HEK293 (cell line): ENCODE measurements at regions not wholly inside any gene's neighbourhood (a gene's known extent, or its start where the extent isn't known, plus 50 kb on each side); places are given as distances from the start of the nearest gene placed in this dataset.

Source experiments
- CTCF ChIA-PET: fragments of 350-600 bp; formaldehyde crosslinking; extraction: SDS; loops from one replicate; lab custom pipeline; 2021; ENCODE audit warnings: antibody characterized with exemption; lab: Yijun Ruan, JAX
- POLR2A ChIA-PET: fragments of 300-600 bp; formaldehyde crosslinking; extraction: SDS; loops from one replicate; lab custom pipeline; 2020; ENCODE audit warnings: antibody characterized with exemption, inconsistent platforms; lab: Yijun Ruan, JAX
- H3K27ac ChIP-seq: fragments of 200-500 bp; sonication (Bioruptor generic); 2 replicates; pipeline ENCODE4 v1.5.1; 2014; ENCODE audit warnings: low read depth, low read length, control low read depth, inconsistent platforms; ENCODE audit errors: extremely low read depth
- H3K36me3 ChIP-seq, 2 experiments: fragments of 200-500 bp in 1 of 2; sonication (Bioruptor generic) in 1 of 2; 1 replicate in 1 of 2; 2 replicates in 1 of 2; pipeline ENCODE4 v1.5.1; 2014 to 2017; ENCODE audit warnings: inconsistent platforms in 2 of 2, low read length in 2 of 2; ENCODE audit not compliant: control insufficient read depth in 2 of 2, insufficient read depth in 1 of 2
- H3K4me1 ChIP-seq: fragments of 200-500 bp; sonication (Bioruptor generic); 2 replicates; pipeline ENCODE4 v1.5.1; 2014; ENCODE audit warnings: mild to moderate bottlenecking, low read length, inconsistent platforms; ENCODE audit not compliant: control insufficient read depth, insufficient read depth
- H3K4me3 ChIP-seq: 2 replicates; pipeline ENCODE4 v1.5.1; 2011; ENCODE audit warnings: low read depth, mild to moderate bottlenecking, control low read depth, low read length, moderate library complexity
- H3K9me3 ChIP-seq: fragments of 200-500 bp; sonication (Bioruptor generic); 2 replicates; pipeline ENCODE4 v1.5.1; 2014; ENCODE audit warnings: low read depth, low read length, inconsistent platforms; ENCODE audit not compliant: control insufficient read depth, insufficient read depth
- MZF1 ChIP-seq: fragments of 450-650 bp; formaldehyde crosslinking; IDR thresholded peaks from 2 replicates; pipeline ENCODE4 v1.5.1; 2017; ENCODE audit warnings: missing biosample characterization, missing genetic modification characterization, borderline replicate concordance
- ZNF660 ChIP-seq: fragments of 450-650 bp; IDR thresholded peaks from 2 replicates; pipeline ENCODE4 v1.5.1; 2018; ENCODE audit warnings: missing biosample characterization, mild to moderate bottlenecking, missing genetic modification characterization
- ZNF791 ChIP-seq: fragments of 450-650 bp; formaldehyde crosslinking; IDR thresholded peaks from 2 replicates; pipeline ENCODE4 v1.5.1; 2016; ENCODE audit warnings: missing biosample characterization, missing genetic modification characterization
- TF ChIP-seq, protein P1 (sequence below): fragments of 450-650 bp; formaldehyde crosslinking; IDR thresholded peaks from 2 replicates; pipeline ENCODE4 v1.5.1; 2016; ENCODE audit warnings: missing biosample characterization, missing genetic modification characterization
- TF ChIP-seq, protein P2 (sequence below): fragments of 450-650 bp; formaldehyde crosslinking; IDR thresholded peaks from 2 replicates; pipeline ENCODE4 v1.5.1; 2017; ENCODE audit warnings: missing biosample characterization, mild to moderate bottlenecking, missing genetic modification characterization, moderate library complexity
- TF ChIP-seq, protein P3 (sequence below): fragments of 450-650 bp; formaldehyde crosslinking; IDR thresholded peaks from 2 replicates; pipeline ENCODE4 v1.5.1; 2016; ENCODE audit warnings: missing biosample characterization, missing genetic modification characterization
- TF ChIP-seq, protein P4 (sequence below): fragments of 450-650 bp; formaldehyde crosslinking; optimal IDR thresholded peaks from 2 replicates; pipeline ENCODE3; 2016; ENCODE audit warnings: missing biosample characterization, mild to moderate bottlenecking, missing genetic modification characterization
- TF ChIP-seq, protein P5 (sequence below): fragments of 450-650 bp; formaldehyde crosslinking; IDR thresholded peaks from 2 replicates; pipeline ENCODE4 v1.5.1; 2016; ENCODE audit warnings: missing biosample characterization, missing genetic modification characterization
- TF ChIP-seq, protein P6 (sequence below): fragments of 450-650 bp; formaldehyde crosslinking; IDR thresholded peaks from 2 replicates; pipeline ENCODE4 v1.5.1; 2017; ENCODE audit warnings: missing biosample characterization, missing genetic modification characterization

DNA sequence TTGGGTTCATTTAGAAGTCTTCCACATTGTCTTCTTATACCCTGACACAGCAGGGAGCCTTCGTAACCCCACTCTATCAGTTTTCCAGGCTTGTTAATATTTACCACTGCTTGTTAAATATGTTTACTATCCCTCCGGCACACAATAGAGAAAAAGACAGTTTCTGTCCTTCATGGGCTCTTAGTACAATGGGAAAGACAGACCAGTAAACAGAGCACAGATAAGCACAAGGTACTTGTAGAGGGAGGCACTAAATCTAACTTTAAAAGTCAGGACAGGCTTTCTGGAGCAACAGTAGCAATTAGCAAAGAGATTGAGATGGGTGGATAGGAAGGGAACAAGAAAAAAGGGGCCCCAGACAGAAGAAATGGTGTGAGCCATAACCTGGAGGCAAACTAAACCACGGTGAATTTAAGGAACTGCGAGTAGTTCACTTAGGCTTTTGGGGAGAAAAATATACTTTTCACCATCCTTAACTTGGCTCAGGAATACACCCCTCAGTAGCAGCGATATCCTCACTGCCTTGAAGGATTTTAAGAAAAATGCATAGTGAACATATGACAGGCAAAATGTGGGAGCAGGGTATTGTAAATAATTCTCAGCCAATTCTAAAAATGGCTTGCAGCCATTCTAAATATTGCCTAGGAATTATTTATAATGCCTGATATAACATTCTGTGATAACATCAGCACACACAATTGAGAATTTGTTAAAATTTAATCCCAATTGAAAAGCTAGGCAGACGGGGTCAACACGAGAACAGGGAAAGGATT lies 383.7 kb downstream of the CDH2 start:
- H3K27ac ChIP-seq: no peak overlapping the region
- H3K9me3 ChIP-seq: no peaks in the 10 kb centered on the region
- TF ChIP-seq, protein P1, sequence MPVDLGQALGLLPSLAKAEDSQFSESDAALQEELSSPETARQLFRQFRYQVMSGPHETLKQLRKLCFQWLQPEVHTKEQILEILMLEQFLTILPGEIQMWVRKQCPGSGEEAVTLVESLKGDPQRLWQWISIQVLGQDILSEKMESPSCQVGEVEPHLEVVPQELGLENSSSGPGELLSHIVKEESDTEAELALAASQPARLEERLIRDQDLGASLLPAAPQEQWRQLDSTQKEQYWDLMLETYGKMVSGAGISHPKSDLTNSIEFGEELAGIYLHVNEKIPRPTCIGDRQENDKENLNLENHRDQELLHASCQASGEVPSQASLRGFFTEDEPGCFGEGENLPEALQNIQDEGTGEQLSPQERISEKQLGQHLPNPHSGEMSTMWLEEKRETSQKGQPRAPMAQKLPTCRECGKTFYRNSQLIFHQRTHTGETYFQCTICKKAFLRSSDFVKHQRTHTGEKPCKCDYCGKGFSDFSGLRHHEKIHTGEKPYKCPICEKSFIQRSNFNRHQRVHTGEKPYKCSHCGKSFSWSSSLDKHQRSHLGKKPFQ (tag by site-specific recombination): no peak
- TF ChIP-seq MZF1 (tag by site-specific recombination) (no peak), ZNF791 (no peak), ZNF660 (no peak)
- TF ChIP-seq, protein P2, sequence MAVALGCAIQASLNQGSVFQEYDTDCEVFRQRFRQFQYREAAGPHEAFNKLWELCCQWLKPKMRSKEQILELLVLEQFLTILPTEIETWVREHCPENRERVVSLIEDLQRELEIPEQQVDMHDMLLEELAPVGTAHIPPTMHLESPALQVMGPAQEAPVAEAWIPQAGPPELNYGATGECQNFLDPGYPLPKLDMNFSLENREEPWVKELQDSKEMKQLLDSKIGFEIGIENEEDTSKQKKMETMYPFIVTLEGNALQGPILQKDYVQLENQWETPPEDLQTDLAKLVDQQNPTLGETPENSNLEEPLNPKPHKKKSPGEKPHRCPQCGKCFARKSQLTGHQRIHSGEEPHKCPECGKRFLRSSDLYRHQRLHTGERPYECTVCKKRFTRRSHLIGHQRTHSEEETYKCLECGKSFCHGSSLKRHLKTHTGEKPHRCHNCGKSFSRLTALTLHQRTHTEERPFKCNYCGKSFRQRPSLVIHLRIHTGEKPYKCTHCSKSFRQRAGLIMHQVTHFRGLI: no peak
- TF ChIP-seq, protein P3, sequence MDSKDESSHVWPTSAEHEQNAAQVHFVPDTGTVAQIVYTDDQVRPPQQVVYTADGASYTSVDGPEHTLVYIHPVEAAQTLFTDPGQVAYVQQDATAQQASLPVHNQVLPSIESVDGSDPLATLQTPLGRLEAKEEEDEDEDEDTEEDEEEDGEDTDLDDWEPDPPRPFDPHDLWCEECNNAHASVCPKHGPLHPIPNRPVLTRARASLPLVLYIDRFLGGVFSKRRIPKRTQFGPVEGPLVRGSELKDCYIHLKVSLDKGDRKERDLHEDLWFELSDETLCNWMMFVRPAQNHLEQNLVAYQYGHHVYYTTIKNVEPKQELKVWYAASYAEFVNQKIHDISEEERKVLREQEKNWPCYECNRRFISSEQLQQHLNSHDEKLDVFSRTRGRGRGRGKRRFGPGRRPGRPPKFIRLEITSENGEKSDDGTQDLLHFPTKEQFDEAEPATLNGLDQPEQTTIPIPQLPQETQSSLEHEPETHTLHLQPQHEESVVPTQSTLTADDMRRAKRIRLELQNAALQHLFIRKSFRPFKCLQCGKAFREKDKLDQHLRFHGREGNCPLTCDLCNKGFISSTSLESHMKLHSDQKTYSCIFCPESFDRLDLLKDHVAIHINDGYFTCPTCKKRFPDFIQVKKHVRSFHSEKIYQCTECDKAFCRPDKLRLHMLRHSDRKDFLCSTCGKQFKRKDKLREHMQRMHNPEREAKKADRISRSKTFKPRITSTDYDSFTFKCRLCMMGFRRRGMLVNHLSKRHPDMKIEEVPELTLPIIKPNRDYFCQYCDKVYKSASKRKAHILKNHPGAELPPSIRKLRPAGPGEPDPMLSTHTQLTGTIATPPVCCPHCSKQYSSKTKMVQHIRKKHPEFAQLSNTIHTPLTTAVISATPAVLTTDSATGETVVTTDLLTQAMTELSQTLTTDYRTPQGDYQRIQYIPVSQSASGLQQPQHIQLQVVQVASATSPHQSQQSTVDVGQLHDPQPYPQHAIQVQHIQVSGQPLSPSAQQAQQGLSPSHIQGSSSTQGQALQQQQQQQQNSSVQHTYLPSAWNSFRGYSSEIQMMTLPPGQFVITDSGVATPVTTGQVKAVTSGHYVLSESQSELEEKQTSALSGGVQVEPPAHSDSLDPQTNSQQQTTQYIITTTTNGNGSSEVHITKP (tag by site-specific recombination): peak; percentile 76
- TF ChIP-seq, protein P4, sequence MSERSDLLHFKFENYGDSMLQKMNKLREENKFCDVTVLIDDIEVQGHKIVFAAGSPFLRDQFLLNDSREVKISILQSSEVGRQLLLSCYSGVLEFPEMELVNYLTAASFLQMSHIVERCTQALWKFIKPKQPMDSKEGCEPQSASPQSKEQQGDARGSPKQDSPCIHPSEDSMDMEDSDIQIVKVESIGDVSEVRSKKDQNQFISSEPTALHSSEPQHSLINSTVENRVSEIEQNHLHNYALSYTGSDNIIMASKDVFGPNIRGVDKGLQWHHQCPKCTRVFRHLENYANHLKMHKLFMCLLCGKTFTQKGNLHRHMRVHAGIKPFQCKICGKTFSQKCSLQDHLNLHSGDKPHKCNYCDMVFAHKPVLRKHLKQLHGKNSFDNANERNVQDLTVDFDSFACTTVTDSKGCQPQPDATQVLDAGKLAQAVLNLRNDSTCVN (tag by site-specific recombination): no peak
- TF ChIP-seq, protein P5, sequence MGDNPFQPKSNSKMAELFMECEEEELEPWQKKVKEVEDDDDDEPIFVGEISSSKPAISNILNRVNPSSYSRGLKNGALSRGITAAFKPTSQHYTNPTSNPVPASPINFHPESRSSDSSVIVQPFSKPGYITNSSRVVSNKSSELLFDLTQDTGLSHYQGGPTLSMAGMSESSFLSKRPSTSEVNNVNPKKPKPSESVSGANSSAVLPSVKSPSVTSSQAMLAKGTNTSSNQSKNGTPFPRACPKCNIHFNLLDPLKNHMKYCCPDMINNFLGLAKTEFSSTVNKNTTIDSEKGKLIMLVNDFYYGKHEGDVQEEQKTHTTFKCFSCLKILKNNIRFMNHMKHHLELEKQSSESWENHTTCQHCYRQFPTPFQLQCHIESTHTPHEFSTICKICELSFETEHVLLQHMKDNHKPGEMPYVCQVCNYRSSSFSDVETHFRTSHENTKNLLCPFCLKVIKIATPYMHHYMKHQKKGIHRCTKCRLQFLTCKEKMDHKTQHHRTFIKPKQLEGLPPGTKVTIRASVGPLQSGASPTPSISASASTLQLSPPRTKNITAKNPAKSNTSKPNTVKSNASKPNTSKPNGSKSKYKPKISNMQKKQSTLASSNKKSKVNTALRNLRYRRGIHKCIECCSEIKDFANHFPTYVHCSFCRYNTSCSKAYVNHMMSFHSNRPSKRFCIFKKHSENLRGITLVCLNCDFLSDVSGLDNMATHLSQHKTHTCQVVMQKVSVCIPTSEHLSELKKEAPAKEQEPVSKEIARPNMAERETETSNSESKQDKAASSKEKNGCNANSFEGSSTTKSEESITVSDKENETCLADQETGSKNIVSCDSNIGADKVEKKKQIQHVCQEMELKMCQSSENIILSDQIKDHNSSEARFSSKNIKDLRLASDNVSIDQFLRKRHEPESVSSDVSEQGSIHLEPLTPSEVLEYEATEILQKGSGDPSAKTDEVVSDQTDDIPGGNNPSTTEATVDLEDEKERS (tag by site-specific recombination): no peak
- TF ChIP-seq, protein P6, sequence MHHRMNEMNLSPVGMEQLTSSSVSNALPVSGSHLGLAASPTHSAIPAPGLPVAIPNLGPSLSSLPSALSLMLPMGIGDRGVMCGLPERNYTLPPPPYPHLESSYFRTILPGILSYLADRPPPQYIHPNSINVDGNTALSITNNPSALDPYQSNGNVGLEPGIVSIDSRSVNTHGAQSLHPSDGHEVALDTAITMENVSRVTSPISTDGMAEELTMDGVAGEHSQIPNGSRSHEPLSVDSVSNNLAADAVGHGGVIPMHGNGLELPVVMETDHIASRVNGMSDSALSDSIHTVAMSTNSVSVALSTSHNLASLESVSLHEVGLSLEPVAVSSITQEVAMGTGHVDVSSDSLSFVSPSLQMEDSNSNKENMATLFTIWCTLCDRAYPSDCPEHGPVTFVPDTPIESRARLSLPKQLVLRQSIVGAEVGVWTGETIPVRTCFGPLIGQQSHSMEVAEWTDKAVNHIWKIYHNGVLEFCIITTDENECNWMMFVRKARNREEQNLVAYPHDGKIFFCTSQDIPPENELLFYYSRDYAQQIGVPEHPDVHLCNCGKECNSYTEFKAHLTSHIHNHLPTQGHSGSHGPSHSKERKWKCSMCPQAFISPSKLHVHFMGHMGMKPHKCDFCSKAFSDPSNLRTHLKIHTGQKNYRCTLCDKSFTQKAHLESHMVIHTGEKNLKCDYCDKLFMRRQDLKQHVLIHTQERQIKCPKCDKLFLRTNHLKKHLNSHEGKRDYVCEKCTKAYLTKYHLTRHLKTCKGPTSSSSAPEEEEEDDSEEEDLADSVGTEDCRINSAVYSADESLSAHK: peak; percentile 57
- POLR2A ChIA-PET: no interaction called here
- H3K4me3 ChIP-seq: no peak overlapping the region
- H3K36me3 ChIP-seq: no peaks in the 10 kb centered on the region
- CTCF ChIA-PET: interaction anchor here (0.6 kb wide), 1 partner anchor 43 kb away, joined by 3 read pairs; no protein-coding TSS in a partner anchor
- H3K4me1 ChIP-seq: no peaks in the 10 kb centered on the region
